ENCODE measurements at regions not wholly inside any gene's neighbourhood (a gene's known extent, or its start where the extent isn't known, plus 50 kb on each side); places are given as distances from the start of the nearest gene placed in this dataset.

GRCh38 chr6:106875782-106876321 lies 98.7 kb downstream of the CD24 start:
- Histone ChIP-seq H3K36me3 (no peaks in the 10 kb centered on the region), H3K27me3 (no peaks in the 10 kb centered on the region), H3K9me3 (no peaks in the 10 kb centered on the region), H3K27ac (no peak overlapping the region), H3K4me3 (no peak overlapping the region), H3K4me1 (no peaks in the 10 kb centered on the region)
- intact Hi-C loops (cut with DNase I), result no loop called here
- no peak for TF ChIP-seq CTCF (IDR thresholded peaks at IDR 0.05)
- DNase-seq (ENCODE audit: low spot score in 2 of 2), result no peak

DNA sequence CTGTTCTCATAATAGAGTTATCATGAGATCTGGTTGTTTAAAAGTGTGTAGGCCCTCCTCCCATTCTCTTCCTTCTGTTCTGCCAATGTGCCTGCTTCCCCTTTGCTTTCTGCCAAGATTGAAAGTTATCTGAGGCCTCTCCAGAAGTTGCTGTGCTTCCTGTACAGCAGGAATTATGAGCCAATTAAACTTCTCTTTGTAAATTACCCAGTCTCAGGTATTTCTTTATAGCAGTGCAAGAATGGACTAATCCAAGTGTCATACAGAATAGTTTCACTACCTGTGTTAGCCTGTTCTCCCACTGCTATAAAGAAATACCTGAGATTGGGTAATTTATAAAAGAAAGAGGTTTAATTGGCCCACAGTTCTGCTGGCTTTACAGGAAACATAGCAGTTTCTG lies 100.0 kb downstream of the CD24 start:
- DNase-seq (ENCODE audit: low spot score in 2 of 2), result no peak
- no peaks in the 10 kb centered on the region for H3K4me1 ChIP-seq
- no peak overlapping the region for H3K27ac ChIP-seq
- no peaks in the 10 kb centered on the region for H3K36me3 ChIP-seq
- no peaks in the 10 kb centered on the region for H3K9me3 ChIP-seq
- intact Hi-C loops (cut with DNase I), result no loop called here
- TF ChIP-seq CTCF (IDR thresholded peaks at IDR 0.05), result no peak
- H3K27me3 ChIP-seq, result no peaks in the 10 kb centered on the region
- no peak overlapping the region for H3K4me3 ChIP-seq

- no peak for TF ChIP-seq CTCF (IDR thresholded peaks at IDR 0.05)
- Histone ChIP-seq H3K36me3 (no peaks in the 10 kb centered on the region), H3K4me3 (no peak overlapping the region), H3K27ac (no peak overlapping the region), H3K4me1 (no peaks in the 10 kb centered on the region), H3K27me3 (no peaks in the 10 kb centered on the region), H3K9me3 (no peaks in the 10 kb centered on the region)
- DNase-seq (ENCODE audit: low spot score in 2 of 2), result no peak
- intact Hi-C loops (cut with DNase I), result no loop called here
These were observed 102.5 kb downstream of the CD24 start for GRCh38 chr6:106872049-106872448.

DNA sequence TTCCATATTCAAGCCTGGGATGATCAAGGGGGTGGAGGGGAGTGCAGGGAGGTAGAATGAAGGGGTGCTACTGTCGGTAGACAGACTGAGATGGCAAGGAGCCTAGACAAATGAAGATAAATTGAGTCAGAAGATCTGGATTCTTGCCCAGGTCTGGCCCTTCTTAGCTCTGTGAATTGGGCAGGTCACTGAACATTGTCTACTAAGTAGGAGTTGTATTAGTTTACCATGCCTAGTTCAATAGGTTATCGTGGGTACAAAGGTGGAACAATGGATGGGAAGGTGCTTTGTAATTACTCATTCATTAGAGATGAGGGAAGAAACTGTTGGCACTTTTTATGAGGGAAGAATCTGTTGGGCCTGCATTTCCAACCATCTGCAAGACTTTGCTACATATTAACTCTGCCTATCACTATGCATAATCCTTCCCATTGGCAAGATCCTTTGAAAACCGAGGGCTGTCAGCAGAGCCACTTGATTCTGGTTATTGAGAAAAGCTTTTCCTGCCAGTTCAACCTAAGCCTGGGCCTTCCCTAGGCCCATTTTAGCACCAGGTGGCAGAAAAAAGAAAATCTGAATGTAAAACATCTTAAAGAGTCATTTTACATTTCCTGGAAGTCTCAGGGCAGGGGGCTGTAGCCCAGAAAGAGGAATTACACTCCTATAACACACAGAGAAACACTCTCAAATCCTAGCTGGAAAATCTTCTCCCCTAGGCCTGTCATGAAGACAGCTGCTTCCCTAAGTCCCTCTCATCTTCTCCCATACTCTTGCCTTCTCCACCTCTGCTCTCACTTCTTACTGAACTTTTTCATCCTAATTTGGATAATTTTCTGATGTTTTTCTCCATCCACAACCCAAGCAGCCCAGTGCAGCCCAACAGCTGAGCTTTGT lies 103.5 kb downstream of the CD24 start:
- Histone ChIP-seq H3K36me3 (no peaks in the 10 kb centered on the region), H3K27me3 (no peaks in the 10 kb centered on the region), H3K27ac (no peak overlapping the region), H3K4me1 (no peaks in the 10 kb centered on the region), H3K9me3 (no peaks in the 10 kb centered on the region), H3K4me3 (no peak overlapping the region)
- no peak for DNase-seq (ENCODE audit: low spot score in 2 of 2)
- intact Hi-C loops (cut with DNase I), result no loop called here
- TF ChIP-seq CTCF (IDR thresholded peaks at IDR 0.05), result no peak

DNA sequence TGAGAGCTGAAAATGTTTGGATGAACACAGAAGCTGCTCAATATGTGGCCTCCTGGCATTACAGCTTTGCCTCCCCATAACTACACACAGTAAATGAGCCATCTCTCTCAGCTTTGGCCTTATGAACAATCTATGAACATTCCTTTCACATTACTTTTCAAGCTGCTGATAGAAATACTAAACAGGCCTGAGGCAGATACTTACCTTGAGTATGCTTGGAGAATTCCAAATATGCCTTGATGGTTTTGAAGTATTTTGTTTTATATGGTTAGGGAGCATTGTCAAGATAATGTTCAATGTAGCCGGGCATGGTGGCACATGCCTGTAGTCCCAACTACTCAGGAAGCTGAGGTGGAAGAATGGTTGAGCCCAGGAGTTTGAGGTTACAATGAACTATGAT lies 104.5 kb downstream of the CD24 start:
- Histone ChIP-seq H3K36me3 (no peaks in the 10 kb centered on the region), H3K4me1 (no peaks in the 10 kb centered on the region), H3K27ac (no peak overlapping the region), H3K9me3 (no peaks in the 10 kb centered on the region), H3K4me3 (no peak overlapping the region), H3K27me3 (no peaks in the 10 kb centered on the region)
- intact Hi-C loops (cut with DNase I), result no loop called here
- TF ChIP-seq CTCF (IDR thresholded peaks at IDR 0.05), result no peak
- DNase-seq (ENCODE audit: low spot score in 2 of 2), result no peak

Measured in ascending aorta (tissue), 2 donors.